SHP77 treated with DMSO at 0.1 percent for 48 hours (cell line): ENCODE measurements at regions not wholly inside any gene's neighbourhood (a gene's known extent, or its start where the extent isn't known, plus 50 kb on each side); places are given as distances from the start of the nearest gene placed in this dataset.

Source experiments
- DNase-seq: peaks from one replicate; lab custom pipeline; 2025; lab: John Stamatoyannopoulos, UW

DNA sequence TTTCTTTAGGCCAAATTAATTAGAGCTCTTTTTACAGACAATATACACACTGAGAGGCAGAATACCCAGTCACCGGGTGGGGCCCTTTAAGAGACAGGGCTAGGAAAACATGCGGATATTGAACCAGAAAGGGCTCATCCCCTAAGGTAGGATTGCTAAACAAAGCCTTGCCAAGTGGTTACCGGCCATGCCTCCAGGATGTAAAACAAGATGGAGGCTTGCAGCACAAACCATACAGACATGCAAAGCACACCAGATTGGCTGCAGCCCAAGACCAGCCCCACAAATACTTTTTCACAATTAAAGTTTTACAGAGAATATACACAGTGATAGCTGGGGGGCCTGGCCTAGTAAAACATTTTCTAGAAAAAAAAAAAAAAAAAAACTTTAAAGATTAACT, 210.0 kb downstream of the KLHL4 start:
- DNase-seq: peak; percentile 11

DNA sequence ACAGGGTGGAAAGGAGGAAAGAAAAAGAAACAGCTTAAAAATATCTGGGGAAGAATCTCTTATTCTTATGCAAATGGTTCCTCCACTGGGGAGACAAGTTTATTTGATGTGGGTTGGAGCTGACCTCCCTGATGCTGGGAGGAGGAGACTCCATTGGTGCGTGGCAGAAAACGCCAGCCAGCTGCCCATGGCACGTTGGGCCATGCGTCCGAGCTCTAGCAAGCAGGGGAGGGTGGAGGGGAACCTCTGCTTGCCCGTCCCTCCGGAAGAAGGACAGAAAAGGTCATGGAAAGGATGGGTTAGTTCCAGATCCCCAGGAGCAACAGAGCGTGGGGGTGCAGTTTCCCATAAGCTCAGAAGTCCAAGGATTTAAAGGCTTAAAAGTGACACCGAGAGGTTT, 210.4 kb downstream of the KLHL4 start:
- DNase-seq: no peak

DNA sequence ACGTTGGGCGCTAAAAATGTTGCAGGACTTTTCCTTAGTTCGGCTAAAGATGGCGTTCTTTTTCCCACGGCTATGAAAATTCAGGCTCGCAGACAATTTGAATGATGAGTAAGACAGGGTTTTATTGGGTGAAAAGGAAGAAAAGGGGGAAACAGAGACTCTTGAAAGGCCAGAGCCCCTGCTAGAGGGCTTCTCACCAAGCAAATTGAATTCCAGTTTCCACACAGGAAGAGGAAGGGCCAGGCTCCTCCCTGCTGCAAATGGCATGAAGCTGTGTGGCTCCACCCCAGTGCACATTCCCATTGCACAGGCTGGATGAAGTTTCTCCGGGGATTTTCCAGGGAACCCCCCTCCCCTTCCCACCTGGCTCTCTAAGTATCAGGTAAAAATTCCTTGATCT, 210.9 kb downstream of the KLHL4 start:
- DNase-seq: no peak

DNA sequence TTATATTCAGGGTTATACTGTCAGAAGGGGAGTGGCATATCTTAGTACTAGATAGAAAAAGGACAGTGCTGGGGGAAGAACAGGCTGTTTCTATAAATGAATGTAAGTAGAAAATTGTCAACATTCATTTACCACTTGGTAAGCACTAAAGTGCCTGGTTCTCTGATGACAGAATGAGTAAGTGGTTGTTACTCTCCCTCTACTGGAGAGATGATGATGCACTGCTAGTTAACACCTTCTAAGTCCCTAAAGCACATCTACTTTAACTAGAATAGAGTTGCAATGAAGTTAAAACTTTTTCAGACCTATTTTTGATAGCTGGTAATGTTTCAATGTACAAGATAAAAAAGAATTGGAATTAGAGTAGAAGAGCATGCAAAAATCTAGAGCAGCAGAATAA, 214.5 kb downstream of the KLHL4 start:
- no peak for DNase-seq

DNA sequence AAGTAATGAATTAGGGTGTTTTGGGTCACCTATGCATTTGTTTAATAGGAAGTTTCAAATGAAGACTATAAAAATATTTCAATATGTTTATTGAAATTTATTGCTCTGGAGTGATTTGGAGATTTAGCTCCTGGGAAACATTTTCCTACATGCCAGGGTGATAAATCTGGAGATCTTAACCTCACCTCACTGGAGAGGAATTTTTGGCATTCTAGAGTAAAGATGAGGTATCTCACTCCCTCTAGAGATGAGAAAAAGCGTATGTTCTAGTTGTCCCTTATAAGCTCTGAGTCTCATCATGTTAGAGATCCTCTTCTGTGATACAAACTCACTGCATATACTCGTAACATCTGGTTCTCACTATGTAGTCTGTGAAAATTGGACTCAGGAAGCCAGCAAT, 219.0 kb downstream of the KLHL4 start:
- no peak for DNase-seq

DNA sequence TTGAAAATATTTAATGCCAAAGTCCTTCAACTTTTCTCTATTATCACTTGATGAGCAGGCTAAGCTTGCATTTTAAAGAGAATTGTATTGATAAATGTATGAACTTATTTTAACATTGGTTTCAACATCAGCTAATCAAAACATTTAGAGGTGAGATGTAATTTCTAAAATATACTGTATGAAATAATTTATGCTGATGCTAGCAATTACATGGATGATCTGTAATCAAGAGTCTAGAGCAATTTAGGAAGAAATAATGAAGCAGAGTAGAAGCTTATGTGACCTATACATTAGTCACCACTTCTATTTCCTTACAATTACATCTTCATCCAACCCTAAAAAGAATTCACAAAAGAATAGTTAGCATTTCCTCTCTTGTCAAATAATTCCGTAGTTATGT, 226.8 kb downstream of the KLHL4 start:
- no peak for DNase-seq

DNA sequence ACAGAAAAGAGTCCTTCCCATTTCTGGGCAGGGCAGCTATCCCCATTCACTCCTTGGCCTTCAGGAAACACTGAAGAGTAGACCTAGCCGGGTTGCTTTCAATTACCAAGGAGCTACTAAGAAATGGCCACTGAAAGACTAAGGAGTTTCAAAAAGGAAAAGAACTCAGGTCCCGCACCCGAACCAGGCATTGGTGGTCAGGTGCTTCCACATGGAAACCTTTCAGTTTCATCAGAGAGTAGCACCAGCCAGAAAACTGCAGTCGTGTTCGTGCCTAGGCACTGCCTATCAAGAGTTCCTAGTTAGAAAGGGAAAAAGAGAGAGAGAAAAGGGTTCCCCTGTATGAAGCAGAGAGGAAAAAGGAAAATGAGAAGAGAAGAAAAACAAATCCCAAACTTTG, 237.9 kb downstream of the KLHL4 start:
- no peak for DNase-seq

DNA sequence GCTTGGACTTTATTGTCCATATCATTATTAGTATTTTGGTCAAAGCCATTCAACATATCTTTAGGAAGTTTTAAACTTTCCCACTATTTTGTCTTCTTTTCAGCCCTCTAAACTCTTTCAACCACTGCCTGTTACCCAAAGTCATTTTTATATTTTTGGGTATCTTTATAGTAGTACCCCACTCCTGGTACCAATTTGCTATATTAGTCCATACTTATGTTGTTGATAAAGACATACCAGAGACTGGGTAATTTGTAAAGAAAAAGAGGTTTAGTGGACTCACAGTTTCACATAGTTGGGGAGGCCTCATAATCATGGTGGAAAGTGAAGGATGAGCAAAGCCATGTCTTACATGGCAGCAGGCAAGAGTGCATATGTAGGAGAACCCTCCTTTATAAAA, 271.4 kb downstream of the KLHL4 start:
- no peak for DNase-seq

DNA sequence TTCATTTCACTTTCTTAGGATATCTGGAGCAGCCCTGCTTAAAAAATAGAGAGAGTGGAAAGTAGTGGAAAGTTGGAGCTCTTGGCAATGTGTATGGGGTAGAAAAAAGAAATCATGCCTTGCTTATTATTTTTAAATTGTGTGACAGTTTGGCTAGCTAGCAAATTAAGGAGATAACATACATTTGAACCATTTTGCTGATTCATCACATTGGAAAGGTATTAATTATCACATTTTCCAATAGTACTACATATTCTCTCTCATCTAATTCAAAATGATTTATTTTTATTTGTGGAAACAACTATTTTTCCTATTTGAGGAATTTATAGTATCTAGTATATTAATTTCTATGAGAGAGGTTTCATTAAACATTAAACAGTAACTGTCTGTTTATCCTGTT, 280.4 kb downstream of the KLHL4 start:
- DNase-seq: no peak

DNA sequence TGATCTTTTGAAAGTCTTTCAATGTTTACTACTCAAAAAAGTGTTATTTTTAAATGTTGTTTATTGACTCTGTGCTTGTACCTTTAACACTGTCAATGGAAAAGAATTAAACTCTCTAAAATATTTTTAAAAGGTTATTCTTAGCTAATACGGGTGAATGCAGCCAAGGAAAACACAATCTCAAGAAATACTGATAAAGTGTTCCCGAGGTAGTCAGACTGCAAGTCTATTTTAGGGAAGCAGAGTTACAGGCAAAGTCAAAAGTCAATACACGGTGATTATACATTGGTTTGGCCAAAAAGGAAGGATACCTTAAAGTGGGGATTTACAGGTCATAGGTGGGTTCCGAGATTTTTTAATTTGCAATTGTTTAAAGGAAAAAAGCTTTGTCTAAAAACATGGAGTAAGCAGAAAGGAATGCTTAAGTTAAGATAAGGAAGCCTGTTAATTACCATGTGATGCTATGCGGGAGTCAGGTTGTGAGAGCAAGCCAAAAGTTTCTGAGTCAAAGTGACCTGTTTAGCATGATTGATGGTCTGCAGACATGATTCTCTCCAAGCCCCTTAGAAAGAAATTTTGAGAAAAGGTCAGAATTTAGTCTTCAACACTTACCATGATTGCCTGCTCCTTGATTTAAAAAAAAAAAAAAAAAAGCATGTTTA, 288.4 kb downstream of the KLHL4 start:
- DNase-seq: no peak

DNA sequence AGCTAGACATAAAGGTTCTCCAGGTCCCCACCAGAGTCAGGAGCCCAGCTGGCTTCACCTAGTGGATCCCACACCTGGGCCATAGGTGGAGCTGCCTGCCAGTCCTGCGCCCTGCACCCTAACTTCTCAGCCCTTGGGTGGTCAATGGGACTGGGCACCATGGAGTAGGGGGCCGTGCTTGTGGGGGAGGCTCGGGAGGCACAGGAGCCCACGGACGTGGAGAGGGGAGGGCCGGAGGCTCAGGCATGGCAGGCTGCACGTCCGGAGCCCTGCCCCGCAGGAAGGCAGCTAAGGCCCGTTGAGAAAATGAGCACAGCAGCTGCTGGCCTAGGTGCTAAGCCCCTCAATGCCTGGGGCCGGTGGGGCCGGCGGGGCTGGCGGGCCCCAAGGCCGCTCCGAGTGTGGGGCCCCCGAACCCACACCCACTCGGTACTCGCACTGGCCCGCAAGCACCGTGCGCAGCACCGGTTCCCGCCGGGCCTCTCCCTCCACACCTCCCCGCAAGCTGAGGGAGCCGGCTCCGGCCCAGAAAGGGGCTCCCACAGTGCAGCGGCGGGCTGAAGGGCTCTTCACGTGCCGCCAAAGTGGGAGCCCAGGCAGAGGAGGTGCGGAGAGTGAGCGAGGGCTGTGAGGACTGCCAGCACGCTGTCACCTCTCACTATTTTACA, 291.1 kb downstream of the KLHL4 start:
- DNase-seq: no peak

DNA sequence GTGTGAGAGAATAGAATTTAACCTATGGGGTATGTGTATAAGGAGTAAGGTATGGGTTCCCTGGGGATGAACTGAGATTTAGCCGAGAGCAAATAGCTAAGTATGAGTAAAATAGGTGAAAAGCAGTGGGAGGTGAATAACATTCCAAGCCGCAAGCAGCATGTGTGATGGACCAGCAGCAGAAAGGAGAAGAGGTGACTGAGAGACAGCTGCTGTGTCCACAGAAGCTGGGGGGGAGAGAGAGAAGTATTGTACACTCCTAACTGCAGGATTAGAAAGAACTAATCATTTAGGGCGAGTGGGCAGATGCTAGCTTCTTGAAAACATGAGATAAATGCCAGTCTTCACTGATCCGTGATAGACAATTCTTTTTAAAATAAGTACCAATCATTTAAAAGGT, 296.0 kb downstream of the KLHL4 start:
- DNase-seq: no peak

DNA sequence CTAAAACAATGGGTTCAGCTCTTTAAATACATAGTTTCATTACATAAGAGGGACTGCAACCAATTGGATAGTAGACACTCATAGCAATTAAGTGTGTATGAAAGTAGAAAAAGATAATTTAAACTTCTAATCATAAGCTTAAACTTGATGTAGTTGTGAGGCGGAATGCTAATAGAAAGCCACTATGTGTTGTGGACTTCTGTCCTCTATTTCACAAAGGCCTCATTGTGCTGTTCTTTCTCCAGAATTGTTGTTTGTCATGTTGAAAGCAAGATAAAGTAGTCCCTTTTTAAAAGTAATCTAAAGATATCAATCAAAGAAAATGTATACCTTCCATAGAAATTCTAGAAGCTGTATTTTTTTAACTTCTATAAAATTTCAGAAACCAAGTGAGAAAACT, 329.4 kb downstream of the KLHL4 start:
- no peak for DNase-seq

DNA sequence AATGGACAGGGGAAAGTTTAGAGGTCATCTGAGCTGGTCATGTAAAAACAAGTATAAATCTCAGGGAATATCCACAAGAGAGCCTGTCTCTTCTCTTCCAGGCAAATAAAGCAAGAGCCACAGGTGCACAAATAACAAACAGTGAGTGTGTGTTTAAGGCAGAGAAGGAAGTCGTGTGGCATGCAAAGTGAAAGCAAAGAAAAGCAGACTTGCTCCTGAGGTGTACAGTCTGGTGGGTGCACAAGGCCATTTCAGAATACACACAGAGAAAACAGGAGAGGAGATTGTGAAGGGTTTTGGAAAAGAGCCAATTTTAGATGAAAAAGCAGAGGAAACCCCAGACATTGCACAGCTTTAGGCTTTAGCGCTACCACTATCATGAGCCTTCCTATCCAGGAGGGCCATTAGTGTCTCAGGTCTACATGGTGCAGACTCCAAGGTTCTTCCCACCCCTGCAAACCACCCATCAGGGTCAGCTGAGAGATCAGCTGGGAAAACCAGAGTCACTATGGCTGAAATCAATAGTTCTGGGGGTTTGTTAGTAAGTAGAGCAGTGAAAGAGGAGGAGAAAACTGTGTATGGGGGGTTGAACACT, 355.8 kb downstream of the KLHL4 start:
- DNase-seq: peak; percentile 1

DNA sequence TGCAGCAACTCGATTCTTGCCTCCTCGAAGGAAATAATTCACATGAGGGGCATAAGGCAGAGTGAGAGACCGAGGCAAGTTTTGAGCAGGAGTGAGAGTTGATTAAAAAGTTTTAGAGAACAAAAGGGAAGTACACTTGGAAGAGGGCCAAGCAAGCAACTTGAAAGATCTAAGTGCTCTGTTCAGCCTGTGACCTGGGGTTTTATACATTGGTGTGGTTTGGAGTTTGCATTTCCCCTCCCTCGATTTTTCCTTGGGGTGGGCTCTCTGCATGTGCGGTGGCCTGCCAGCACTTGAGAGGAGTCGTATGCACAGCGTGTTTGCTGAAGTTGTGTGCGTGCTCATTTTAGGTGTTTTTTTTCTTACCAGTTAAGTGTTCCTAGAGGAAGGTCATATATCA, 356.4 kb downstream of the KLHL4 start:
- no peak for DNase-seq

DNA sequence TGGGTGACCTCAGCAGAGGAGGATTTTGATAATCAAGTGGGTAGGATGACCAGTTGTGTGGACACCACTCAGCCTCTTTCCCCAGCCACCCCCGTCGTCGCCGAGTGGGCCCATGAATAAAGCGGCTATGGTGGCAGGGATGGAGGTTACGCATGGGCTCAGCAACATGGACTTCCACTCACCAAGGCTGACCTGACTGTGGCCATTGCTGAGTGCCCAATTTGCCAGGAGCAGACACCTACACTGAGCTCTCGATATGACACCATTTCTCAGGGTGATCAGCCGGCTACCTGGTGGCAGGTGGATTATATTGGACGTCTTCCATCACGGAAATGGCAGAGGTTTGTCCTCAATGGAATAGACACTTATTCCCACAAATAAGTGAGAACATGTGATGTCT, 361.3 kb downstream of the KLHL4 start:
- no peak for DNase-seq

DNA sequence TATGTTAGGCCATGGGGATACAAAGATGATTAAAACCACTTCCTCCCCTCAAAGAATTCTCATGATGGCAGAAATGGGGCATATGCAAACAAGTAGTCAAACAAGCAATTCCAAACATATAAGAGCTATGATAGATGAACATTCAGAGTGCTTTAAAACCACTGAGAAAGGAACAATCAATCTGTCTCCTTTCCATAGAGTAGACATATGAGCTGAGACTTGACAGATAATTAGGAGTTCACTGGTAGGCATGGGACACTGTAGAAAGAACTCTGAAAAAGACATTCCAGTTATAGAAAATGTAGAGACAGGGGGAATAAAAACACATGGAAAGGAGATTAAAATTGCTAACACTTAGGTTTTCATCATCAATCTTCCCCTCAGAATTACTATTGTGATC, 372.8 kb downstream of the KLHL4 start:
- no peak for DNase-seq

DNA sequence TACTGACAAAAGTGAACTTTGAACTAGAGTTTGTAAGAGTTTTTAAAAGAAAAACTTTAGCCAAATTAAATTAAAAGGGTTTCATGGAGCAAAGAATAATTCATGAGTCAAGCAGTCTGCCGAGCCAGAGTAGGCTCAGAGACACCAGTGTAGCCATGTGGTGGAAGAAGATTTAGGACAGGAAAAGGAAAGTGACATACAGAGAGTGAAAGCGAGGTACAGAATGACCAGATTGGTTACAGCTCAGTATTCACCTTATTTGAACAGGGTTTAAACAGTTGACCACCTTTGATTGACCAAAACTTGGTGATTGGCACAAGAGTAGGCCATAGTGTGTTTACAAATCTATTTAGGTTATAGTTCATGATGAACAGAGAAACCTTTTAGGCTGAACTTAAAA, 377.8 kb downstream of the KLHL4 start:
- no peak for DNase-seq

DNA sequence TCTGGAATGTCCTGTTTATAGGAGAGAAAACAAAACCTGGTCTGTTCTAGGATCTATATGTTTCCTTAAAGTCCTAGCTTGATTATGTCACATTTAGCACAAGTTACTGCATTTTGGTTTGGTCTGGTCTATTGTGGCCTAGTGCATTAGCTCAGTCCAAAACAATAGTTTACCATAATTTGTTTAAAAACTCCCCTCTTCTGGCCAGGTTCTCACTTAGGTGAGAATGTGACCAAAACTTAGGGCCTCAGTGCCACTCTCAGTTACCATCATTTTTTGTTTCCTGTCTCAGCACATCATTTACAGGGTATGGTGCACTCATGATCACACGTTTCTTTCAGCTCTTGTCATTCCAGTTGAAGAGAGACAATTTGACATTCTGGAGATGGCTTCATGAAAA, 378.5 kb downstream of the KLHL4 start:
- DNase-seq: no peak

DNA sequence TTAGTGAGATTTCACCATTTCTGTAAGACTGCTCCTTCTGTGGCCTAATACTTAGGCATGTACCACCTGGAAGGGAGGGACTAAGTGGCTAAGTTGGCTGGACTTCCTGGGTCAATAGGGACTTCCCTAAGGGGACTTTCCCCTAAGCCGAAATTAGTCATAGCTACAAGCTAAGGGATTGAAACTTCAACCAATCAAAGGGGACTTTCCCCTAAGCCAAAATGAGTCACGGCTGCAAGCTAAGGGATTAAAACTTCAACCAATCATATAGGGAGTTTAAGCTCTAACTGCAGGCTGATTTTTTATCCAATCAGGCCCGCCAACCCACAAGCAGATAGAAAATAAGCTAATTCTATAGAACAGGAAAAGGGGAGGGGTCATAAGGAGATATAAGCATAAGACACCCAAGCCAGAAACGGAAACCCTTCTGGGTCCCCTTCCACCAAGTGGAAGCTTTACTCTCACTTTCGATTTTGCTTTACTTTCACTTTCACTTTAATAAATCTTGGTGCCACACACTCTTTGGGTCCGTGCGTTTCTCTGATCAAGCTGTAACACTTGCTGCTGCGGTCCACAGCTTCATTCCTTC, 382.8 kb downstream of the KLHL4 start:
- DNase-seq: peak; percentile 4

DNA sequence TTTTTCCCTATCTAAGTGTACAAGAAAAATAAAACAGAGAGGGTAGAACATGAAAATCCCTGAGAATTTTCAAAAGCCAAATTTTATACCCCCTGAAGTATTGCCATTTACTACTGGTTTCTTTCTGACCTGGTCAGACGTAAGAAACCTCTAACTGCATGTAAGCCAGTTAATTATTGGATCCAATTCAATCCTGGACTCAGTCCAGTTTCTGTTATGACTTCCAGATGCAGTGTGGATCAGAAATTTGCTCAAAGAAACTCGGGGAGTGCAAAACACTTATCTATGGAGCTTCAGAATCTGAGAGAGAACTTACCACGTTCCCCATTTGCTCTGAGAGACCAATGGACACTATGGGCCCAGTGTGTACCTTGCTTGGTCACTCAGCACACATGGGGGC, 383.5 kb downstream of the KLHL4 start:
- no peak for DNase-seq

DNA sequence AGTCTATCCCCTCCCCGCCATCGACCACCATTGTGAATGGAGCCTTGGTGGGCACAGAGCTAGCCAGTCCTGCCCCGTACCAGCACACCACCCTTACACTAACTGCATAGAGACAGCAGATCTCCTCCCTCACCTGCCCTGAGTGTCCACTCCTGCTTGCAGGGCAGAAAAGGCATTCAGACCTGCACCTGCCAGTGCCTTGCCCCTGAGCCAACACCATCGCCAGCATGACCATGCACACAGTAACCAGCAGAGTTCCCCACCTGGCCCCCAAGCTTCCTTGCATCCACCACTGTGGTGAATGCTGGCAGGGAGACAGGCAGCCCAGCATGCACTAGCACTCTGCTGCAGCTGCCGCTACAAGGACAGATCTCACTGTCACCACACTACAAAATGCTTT, 397.1 kb downstream of the KLHL4 start:
- DNase-seq: no peak

DNA sequence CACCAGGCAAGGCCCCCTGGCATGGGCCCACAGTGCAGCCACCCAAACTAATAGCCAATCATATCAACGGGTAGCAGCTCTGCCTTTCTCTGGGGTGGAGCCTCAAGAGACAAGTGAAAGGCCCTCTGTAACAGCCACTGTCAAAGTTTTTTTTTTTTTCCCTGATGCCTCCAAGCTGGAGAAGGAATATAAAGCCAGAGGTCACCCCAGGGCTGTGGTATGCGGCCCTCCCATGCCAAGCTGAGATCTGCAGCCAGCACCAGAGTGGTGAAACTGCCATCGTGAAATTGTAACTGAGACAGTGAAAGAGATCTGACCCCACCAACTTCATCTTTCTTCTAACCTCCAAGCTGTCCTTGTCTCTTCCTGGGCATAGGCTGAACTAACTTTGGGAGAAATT, 407.0 kb downstream of the KLHL4 start:
- DNase-seq: no peak
